WTC11 (cell line): ENCODE measurements at regions not wholly inside any gene's neighbourhood (a gene's known extent, or its start where the extent isn't known, plus 50 kb on each side); places are given as distances from the start of the nearest gene placed in this dataset.

Experiments
- ATAC-seq: fragments of 200-7000 bp; cut with Tn5 transposase; 2 replicates; pipeline ENCODE4 v1.10.0; 2021; ENCODE audit warnings: mild to moderate bottlenecking, moderate library complexity
- CTCF ChIA-PET: fragments of 300-600 bp; sonication (Branson Sonifier 250); formaldehyde crosslinking; loops from one replicate; lab custom pipeline; 2021; ENCODE audit warnings: antibody characterized with exemption; lab: Charles Lee
- POLR2A ChIA-PET: fragments of 350-600 bp; sonication (Branson Sonifier 250); formaldehyde crosslinking; loops from one replicate; lab custom pipeline; 2021; ENCODE audit warnings: antibody characterized with exemption; lab: Charles Lee
- DNase-seq: peaks from one replicate; pipeline ENCODE4 v3.0.0; 2021; ENCODE audit warnings: low spot score
- H3K27ac Mint-ChIP-seq: 2 replicates; pipeline ENCODE4 v1.8.0; 2021; ENCODE audit warnings: mixed read lengths
- H3K27me3 Mint-ChIP-seq: 2 replicates; pipeline ENCODE4 v1.8.0; 2021; ENCODE audit warnings: low read depth, mild to moderate bottlenecking, moderate library complexity, mixed read lengths
- H3K36me3 Mint-ChIP-seq: 2 replicates; pipeline ENCODE4 v1.8.0; 2021; ENCODE audit warnings: mixed read lengths
- H3K4me1 Mint-ChIP-seq: 2 replicates; pipeline ENCODE4 v1.8.0; 2022; ENCODE audit warnings: mixed read lengths
- H3K4me3 Mint-ChIP-seq: 2 replicates; pipeline ENCODE4 v1.8.0; 2021; ENCODE audit warnings: mild to moderate bottlenecking, moderate library complexity, mixed read lengths
- H3K9me3 Mint-ChIP-seq: 2 replicates; pipeline ENCODE4 v1.8.0; 2021; ENCODE audit warnings: mixed read lengths
- EMX1 ChIP-seq: fragments of 250-450 bp; sonication (Bioruptor Pico); IDR thresholded peaks from 2 replicates; pipeline ENCODE4 v1.8.0; 2021; ENCODE audit warnings: mild to moderate bottlenecking
- ESRRA ChIP-seq: sonication (generic); formaldehyde crosslinking; IDR thresholded peaks from 2 replicates; pipeline ENCODE4 v1.8.1; 2022; ENCODE audit warnings: mild to moderate bottlenecking, missing genetic modification reagents, borderline replicate concordance
- FOXP1 ChIP-seq: sonication (generic); formaldehyde crosslinking; IDR thresholded peaks from 2 replicates; pipeline ENCODE4 v1.8.0; 2022; ENCODE audit warnings: missing genetic modification reagents, mild to moderate bottlenecking, moderate library complexity, borderline replicate concordance
- GRHL2 ChIP-seq: fragments of 250-450 bp; sonication (Bioruptor Pico); IDR thresholded peaks from 2 replicates; pipeline ENCODE4 v1.8.0; 2022; ENCODE audit warnings: mild to moderate bottlenecking, moderate library complexity; ENCODE audit not compliant: insufficient replicate concordance, severe bottlenecking
- HMGA2 ChIP-seq: fragments of 250-450 bp; sonication (Bioruptor Pico); IDR thresholded peaks from 2 replicates; pipeline ENCODE4 v1.4.0; 2021; ENCODE audit warnings: mild to moderate bottlenecking, moderate library complexity
- KAT7 ChIP-seq: sonication (generic); formaldehyde crosslinking; IDR thresholded peaks from 2 replicates; pipeline ENCODE4 v1.8.1; 2023; ENCODE audit warnings: missing genetic modification reagents, mild to moderate bottlenecking, borderline replicate concordance
- NR1H2 ChIP-seq: sonication (generic); formaldehyde crosslinking; IDR thresholded peaks from 2 replicates; pipeline ENCODE4 v1.9.0; 2021; ENCODE audit warnings: mild to moderate bottlenecking, moderate library complexity, missing genetic modification reagents
- NR3C1 ChIP-seq: sonication (generic); formaldehyde crosslinking; conservative IDR thresholded peaks from 2 replicates; pipeline ENCODE4 v1.8.1; 2023; ENCODE audit warnings: low read depth, mild to moderate bottlenecking, missing genetic modification reagents
- OVOL2 ChIP-seq: fragments of 250-450 bp; sonication (Bioruptor Pico); IDR thresholded peaks from 2 replicates; pipeline ENCODE4 v1.9.0; 2021; ENCODE audit warnings: mild to moderate bottlenecking, borderline replicate concordance
- SP1 ChIP-seq: sonication (generic); formaldehyde crosslinking; conservative IDR thresholded peaks from 2 replicates; pipeline ENCODE4 v1.8.1; 2022; ENCODE audit warnings: missing genetic modification reagents
- ZNF671 ChIP-seq: fragments of 250-450 bp; sonication (Bioruptor Pico); IDR thresholded peaks from 2 replicates; pipeline ENCODE4 v1.8.0; 2021; ENCODE audit warnings: mild to moderate bottlenecking
- TF ChIP-seq, protein P1 (sequence below): sonication (generic); formaldehyde crosslinking; IDR thresholded peaks from 2 replicates; pipeline ENCODE4 v1.8.0; 2022; ENCODE audit warnings: mild to moderate bottlenecking, missing genetic modification reagents
- TF ChIP-seq, protein P2 (sequence below): sonication (generic); formaldehyde crosslinking; IDR thresholded peaks from 2 replicates; pipeline ENCODE4 v1.8.1; 2023; ENCODE audit warnings: mild to moderate bottlenecking, missing genetic modification reagents, borderline replicate concordance
- TF ChIP-seq, protein P3 (sequence below): sonication (generic); formaldehyde crosslinking; IDR thresholded peaks from 2 replicates; pipeline ENCODE4 v1.8.0; 2022; ENCODE audit warnings: mild to moderate bottlenecking, missing genetic modification reagents
- TF ChIP-seq, protein P4 (sequence below): sonication (generic); formaldehyde crosslinking; IDR thresholded peaks from 2 replicates; pipeline ENCODE4 v1.8.1; 2022; ENCODE audit warnings: mild to moderate bottlenecking, missing genetic modification reagents, moderate library complexity, borderline replicate concordance
- TF ChIP-seq, protein P5 (sequence below): fragments of 250-450 bp; sonication (Bioruptor Pico); IDR thresholded peaks from 2 replicates; pipeline ENCODE4 v1.9.0; 2021; ENCODE audit warnings: mild to moderate bottlenecking, borderline replicate concordance
- TF ChIP-seq, protein P6 (sequence below): sonication (generic); formaldehyde crosslinking; IDR thresholded peaks from 2 replicates; pipeline ENCODE4 v1.8.1; 2022; ENCODE audit warnings: low read depth, mild to moderate bottlenecking, moderate library complexity, missing genetic modification reagents, borderline replicate concordance

DNA sequence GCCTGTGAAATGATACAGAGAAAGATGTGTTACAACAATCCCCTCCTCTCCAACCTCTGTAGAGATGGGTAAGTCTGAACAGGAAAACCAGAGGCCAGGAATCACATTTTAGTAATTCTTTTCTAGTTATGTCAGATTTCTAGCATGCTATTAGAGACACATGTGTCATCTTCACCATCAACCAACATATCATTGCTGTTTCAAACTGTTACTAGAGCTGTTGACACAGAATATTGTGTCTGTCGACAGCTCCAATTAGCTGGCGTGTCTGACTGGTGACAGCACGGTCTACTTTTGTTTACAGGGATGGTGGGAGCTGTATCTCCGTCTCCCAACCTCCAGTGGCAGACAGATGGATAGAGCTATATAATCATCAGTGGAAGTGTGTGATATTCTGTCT is 393.2 kb downstream of the SOX2 start:
- Mint-ChIP-seq H3K9me3 (peaks cover 41% of the 10 kb centered on the region), H3K36me3 (peaks cover 27% of the 10 kb centered on the region), H3K27ac (no peak overlapping the region), H3K4me1 (no peaks in the 10 kb centered on the region), H3K4me3 (no peak overlapping the region), H3K27me3 (no peaks in the 10 kb centered on the region; the same call in 1 of the 2 replicates)
- POLR2A ChIA-PET = no interaction called here
- CTCF ChIA-PET = no interaction called here
- TF ChIP-seq ESRRA (CRISPR knock-in tag) (no peak), NR1H2 (CRISPR knock-in tag) (no peak), ZNF671 (CRISPR knock-in tag) (no peak)
- TF ChIP-seq, protein P1, sequence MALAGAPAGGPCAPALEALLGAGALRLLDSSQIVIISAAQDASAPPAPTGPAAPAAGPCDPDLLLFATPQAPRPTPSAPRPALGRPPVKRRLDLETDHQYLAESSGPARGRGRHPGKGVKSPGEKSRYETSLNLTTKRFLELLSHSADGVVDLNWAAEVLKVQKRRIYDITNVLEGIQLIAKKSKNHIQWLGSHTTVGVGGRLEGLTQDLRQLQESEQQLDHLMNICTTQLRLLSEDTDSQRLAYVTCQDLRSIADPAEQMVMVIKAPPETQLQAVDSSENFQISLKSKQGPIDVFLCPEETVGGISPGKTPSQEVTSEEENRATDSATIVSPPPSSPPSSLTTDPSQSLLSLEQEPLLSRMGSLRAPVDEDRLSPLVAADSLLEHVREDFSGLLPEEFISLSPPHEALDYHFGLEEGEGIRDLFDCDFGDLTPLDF (CRISPR knock-in tag) = no peak
- TF ChIP-seq, protein P2, sequence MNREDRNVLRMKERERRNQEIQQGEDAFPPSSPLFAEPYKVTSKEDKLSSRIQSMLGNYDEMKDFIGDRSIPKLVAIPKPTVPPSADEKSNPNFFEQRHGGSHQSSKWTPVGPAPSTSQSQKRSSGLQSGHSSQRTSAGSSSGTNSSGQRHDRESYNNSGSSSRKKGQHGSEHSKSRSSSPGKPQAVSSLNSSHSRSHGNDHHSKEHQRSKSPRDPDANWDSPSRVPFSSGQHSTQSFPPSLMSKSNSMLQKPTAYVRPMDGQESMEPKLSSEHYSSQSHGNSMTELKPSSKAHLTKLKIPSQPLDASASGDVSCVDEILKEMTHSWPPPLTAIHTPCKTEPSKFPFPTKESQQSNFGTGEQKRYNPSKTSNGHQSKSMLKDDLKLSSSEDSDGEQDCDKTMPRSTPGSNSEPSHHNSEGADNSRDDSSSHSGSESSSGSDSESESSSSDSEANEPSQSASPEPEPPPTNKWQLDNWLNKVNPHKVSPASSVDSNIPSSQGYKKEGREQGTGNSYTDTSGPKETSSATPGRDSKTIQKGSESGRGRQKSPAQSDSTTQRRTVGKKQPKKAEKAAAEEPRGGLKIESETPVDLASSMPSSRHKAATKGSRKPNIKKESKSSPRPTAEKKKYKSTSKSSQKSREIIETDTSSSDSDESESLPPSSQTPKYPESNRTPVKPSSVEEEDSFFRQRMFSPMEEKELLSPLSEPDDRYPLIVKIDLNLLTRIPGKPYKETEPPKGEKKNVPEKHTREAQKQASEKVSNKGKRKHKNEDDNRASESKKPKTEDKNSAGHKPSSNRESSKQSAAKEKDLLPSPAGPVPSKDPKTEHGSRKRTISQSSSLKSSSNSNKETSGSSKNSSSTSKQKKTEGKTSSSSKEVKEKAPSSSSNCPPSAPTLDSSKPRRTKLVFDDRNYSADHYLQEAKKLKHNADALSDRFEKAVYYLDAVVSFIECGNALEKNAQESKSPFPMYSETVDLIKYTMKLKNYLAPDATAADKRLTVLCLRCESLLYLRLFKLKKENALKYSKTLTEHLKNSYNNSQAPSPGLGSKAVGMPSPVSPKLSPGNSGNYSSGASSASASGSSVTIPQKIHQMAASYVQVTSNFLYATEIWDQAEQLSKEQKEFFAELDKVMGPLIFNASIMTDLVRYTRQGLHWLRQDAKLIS (CRISPR knock-in tag) = no peak
- TF ChIP-seq, protein P3, sequence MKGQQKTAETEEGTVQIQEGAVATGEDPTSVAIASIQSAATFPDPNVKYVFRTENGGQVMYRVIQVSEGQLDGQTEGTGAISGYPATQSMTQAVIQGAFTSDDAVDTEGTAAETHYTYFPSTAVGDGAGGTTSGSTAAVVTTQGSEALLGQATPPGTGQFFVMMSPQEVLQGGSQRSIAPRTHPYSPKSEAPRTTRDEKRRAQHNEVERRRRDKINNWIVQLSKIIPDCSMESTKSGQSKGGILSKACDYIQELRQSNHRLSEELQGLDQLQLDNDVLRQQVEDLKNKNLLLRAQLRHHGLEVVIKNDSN = no peak
- no peak for DNase-seq
- ATAC-seq = no peak

DNA sequence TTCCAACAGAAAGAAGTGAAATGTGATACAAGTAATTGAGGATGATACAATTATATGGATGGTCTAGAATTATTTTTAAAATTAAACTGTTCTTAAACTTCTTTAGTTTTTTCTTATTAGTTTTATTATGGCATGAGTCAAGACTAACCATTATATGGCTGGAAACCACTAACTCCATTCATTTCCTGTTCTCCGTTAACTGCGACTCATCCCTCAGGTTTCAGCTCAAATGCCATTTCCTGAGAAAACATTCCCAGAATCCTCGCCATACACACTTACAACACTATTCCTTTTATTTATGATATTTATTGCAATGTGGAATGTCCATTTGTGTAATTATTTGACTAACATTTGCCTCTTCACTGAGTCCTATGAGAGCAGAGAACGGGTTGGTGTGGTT is 394.1 kb downstream of the SOX2 start:
- ATAC-seq (no peak), DNase-seq (no peak)
- Mint-ChIP-seq H3K9me3 (peaks cover 40% of the 10 kb centered on the region), H3K27ac (no peak overlapping the region), H3K4me3 (no peak overlapping the region), H3K4me1 (no peaks in the 10 kb centered on the region), H3K27me3 (no peaks in the 10 kb centered on the region; the same call in 1 of the 2 replicates), H3K36me3 (peaks cover 21% of the 10 kb centered on the region)
- POLR2A ChIA-PET = interaction anchor here (0.6 kb wide), 1 partner anchor 50 kb away, joined by 3 read pairs; no protein-coding TSS in a partner anchor
- CTCF ChIA-PET = no interaction called here
- TF ChIP-seq EMX1 = no peak
- TF ChIP-seq GRHL2 (CRISPR knock-in tag) = no peak
- TF ChIP-seq, protein P4, sequence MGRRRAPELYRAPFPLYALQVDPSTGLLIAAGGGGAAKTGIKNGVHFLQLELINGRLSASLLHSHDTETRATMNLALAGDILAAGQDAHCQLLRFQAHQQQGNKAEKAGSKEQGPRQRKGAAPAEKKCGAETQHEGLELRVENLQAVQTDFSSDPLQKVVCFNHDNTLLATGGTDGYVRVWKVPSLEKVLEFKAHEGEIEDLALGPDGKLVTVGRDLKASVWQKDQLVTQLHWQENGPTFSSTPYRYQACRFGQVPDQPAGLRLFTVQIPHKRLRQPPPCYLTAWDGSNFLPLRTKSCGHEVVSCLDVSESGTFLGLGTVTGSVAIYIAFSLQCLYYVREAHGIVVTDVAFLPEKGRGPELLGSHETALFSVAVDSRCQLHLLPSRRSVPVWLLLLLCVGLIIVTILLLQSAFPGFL (CRISPR knock-in tag) = no peak
- TF ChIP-seq OVOL2 (CRISPR knock-in tag) = no peak
- TF ChIP-seq, protein P2 (CRISPR knock-in tag) = no peak
- TF ChIP-seq, protein P5, sequence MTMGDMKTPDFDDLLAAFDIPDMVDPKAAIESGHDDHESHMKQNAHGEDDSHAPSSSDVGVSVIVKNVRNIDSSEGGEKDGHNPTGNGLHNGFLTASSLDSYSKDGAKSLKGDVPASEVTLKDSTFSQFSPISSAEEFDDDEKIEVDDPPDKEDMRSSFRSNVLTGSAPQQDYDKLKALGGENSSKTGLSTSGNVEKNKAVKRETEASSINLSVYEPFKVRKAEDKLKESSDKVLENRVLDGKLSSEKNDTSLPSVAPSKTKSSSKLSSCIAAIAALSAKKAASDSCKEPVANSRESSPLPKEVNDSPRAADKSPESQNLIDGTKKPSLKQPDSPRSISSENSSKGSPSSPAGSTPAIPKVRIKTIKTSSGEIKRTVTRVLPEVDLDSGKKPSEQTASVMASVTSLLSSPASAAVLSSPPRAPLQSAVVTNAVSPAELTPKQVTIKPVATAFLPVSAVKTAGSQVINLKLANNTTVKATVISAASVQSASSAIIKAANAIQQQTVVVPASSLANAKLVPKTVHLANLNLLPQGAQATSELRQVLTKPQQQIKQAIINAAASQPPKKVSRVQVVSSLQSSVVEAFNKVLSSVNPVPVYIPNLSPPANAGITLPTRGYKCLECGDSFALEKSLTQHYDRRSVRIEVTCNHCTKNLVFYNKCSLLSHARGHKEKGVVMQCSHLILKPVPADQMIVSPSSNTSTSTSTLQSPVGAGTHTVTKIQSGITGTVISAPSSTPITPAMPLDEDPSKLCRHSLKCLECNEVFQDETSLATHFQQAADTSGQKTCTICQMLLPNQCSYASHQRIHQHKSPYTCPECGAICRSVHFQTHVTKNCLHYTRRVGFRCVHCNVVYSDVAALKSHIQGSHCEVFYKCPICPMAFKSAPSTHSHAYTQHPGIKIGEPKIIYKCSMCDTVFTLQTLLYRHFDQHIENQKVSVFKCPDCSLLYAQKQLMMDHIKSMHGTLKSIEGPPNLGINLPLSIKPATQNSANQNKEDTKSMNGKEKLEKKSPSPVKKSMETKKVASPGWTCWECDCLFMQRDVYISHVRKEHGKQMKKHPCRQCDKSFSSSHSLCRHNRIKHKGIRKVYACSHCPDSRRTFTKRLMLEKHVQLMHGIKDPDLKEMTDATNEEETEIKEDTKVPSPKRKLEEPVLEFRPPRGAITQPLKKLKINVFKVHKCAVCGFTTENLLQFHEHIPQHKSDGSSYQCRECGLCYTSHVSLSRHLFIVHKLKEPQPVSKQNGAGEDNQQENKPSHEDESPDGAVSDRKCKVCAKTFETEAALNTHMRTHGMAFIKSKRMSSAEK (CRISPR knock-in tag) = no peak
- no peak for TF ChIP-seq FOXP1 (CRISPR knock-in tag)
- TF ChIP-seq, protein P6, sequence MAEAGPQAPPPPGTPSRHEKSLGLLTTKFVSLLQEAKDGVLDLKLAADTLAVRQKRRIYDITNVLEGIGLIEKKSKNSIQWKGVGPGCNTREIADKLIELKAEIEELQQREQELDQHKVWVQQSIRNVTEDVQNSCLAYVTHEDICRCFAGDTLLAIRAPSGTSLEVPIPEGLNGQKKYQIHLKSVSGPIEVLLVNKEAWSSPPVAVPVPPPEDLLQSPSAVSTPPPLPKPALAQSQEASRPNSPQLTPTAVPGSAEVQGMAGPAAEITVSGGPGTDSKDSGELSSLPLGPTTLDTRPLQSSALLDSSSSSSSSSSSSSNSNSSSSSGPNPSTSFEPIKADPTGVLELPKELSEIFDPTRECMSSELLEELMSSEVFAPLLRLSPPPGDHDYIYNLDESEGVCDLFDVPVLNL = no peak
- TF ChIP-seq HMGA2 (CRISPR knock-in tag) = no peak
- TF ChIP-seq NR3C1 (CRISPR knock-in tag) = no peak
- no peak for TF ChIP-seq SP1 (CRISPR knock-in tag)
- no peak for TF ChIP-seq KAT7 (CRISPR knock-in tag)
